Ascending aorta (tissue), 2 donors: ENCODE measurements at regions not wholly inside any gene's neighbourhood (a gene's known extent, or its start where the extent isn't known, plus 50 kb on each side); places are given as distances from the start of the nearest gene placed in this dataset.
"Not testable (repeated sequence)": the region's sequence is repeated elsewhere in the genome, so short reads cannot be mapped to it uniquely, and the experiment has no call there.

Experiments used
- DNase-seq, 2 donors: peaks; one replicate each; pipeline ENCODE4 v3.0.0-alpha.2; 2019; ENCODE audit warnings: low spot score in 2 of 2
- H3K27ac ChIP-seq, 2 donors: fragments of 200-600 bp; sonication (generic); one replicate each; pipeline ENCODE4 v1.5.1; 2016 to 2017; ENCODE audit warnings: mild to moderate bottlenecking in 1 of 2
- H3K27me3 ChIP-seq: fragments of 200-600 bp; sonication (generic); one replicate; pipeline ENCODE4 v1.5.1; 2017
- H3K36me3 ChIP-seq, 2 donors: fragments of 200-600 bp; sonication (generic); one replicate each; pipeline ENCODE4 v1.5.1; 2016
- H3K4me1 ChIP-seq, 2 donors: fragments of 200-600 bp; sonication (generic); one replicate each; pipeline ENCODE4 v1.5.1; 2016 to 2017; ENCODE audit warnings: mild to moderate bottlenecking in 1 of 2
- H3K4me3 ChIP-seq, 2 donors: fragments of 200-600 bp; sonication (generic); one replicate each; pipeline ENCODE4 v1.5.1; 2016 to 2017; ENCODE audit warnings: mild to moderate bottlenecking in 1 of 2
- H3K9me3 ChIP-seq, 2 donors: fragments of 200-600 bp; sonication (generic); one replicate each; pipeline ENCODE4 v1.5.1; 2016
- intact Hi-C: fragments of 100-400 bp; cut with DNase I; formaldehyde crosslinking; loops from one replicate; pipeline ENCODE4 v1.15.1; 2023
- TF ChIP-seq, protein P1 (sequence below), 3 experiments: fragments of 200-600 bp in 2 of 3; fragments of 450-650 bp in 1 of 3; sonication (generic) in 2 of 3; IDR thresholded peaks; one replicate each; pipeline ENCODE4 v1.5.1; 2016 to 2019; ENCODE audit warnings: antibody characterized with exemption in 3 of 3, mild to moderate bottlenecking in 1 of 3, moderate library complexity in 1 of 3

DNA sequence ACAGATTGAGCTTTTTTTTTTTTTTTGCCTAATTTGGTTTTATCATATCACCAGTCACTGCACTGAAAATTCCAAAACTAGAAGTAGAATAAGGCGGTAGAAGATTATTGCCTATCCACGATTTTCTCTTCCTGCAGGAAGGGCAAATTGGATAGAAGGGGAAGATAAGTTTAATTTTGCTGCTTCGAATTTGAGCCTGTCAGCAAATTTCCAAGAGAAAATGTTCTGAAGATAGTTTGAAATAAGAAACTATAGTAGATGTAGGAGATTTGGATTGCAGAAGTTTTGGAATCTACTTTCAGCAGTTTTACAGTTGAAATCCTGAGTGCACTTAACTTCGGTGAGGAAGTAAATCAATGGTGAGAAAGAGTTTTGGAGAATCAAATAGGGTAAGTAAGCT lies 164.9 kb downstream of the PTBP2 start:
- TF ChIP-seq, protein P1, sequence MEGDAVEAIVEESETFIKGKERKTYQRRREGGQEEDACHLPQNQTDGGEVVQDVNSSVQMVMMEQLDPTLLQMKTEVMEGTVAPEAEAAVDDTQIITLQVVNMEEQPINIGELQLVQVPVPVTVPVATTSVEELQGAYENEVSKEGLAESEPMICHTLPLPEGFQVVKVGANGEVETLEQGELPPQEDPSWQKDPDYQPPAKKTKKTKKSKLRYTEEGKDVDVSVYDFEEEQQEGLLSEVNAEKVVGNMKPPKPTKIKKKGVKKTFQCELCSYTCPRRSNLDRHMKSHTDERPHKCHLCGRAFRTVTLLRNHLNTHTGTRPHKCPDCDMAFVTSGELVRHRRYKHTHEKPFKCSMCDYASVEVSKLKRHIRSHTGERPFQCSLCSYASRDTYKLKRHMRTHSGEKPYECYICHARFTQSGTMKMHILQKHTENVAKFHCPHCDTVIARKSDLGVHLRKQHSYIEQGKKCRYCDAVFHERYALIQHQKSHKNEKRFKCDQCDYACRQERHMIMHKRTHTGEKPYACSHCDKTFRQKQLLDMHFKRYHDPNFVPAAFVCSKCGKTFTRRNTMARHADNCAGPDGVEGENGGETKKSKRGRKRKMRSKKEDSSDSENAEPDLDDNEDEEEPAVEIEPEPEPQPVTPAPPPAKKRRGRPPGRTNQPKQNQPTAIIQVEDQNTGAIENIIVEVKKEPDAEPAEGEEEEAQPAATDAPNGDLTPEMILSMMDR (IDR thresholded peaks at IDR 0.05) = no peak
- peaks cover 0 to 9% of the 10 kb centered on the region in 2 donors for H3K9me3 ChIP-seq
- H3K27me3 ChIP-seq = no peaks in the 10 kb centered on the region
- H3K4me3 ChIP-seq = no peak overlapping the region
- intact Hi-C loops = no loop called here
- H3K4me1 ChIP-seq = no peaks in the 10 kb centered on the region
- no peaks in the 10 kb centered on the region for H3K36me3 ChIP-seq
- no peak for DNase-seq
- no peak overlapping the region for H3K27ac ChIP-seq

DNA sequence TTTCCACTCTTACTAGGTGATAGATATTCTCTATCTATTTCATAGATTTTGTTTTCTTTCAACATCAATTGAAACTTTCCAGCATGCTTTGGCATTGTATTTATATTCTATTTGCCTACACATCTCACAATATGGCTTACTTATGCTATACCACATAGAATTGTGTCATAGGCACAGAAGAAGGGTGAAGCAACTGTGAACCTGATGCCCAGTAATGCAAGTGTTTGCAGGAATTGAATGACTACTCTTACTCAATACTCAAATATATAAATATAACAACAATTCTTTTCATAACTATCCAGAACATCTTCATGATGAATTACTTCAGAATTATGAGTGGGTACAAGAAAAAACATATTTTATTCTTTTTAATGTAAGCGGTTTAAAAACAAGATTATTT lies 165.9 kb downstream of the PTBP2 start:
- DNase-seq = no peak
- TF ChIP-seq, protein P1 (IDR thresholded peaks at IDR 0.05) = no peak

DNA sequence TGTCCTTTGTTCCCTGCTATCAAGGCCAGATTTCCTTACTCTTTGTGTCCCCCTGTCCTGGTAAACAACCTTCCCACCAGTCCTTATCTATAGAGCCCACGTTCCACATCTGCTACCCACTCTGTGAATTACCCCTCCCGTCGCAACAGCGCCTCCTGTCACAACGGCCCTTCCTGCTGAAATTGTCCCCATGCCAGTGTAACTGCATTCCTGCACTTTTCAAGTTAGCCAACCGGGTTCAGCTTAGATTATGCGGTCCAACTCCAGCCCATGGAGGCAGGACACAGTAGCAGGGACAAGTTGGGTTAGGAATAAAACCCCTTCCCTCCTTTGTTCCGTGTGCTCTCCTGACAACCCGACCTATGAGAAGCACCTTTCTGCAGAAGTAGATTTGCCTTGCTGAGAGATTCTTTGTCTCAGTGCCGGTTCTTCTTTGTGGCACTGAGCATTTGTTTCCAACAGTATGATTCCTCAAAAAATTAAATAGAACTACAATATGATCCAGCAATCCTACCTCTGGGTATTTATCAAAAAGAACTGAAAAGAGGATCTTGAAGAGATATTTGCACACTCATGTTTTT lies 180.3 kb downstream of the PTBP2 start:
- Histone ChIP-seq H3K4me3 (no peak overlapping the region), H3K36me3 (no peaks in the 10 kb centered on the region), H3K27ac (no peak overlapping the region), H3K4me1 (no peaks in the 10 kb centered on the region), H3K9me3 (peaks cover 5 to 8% of the 10 kb centered on the region in 2 donors), H3K27me3 (no peaks in the 10 kb centered on the region)
- intact Hi-C loops = no loop called here
- TF ChIP-seq, protein P1 (IDR thresholded peaks at IDR 0.05) = no peak
- no peak for DNase-seq

More for the DNA sequence above, 165.9 kb downstream of the PTBP2 start:
- Histone ChIP-seq H3K4me3 (no peak overlapping the region), H3K27ac (no peak overlapping the region), H3K27me3 (no peaks in the 10 kb centered on the region), H3K36me3 (no peaks in the 10 kb centered on the region), H3K4me1 (no peaks in the 10 kb centered on the region), H3K9me3 (peaks cover 0 to 9% of the 10 kb centered on the region in 2 donors)
- intact Hi-C loops = no loop called here

DNA sequence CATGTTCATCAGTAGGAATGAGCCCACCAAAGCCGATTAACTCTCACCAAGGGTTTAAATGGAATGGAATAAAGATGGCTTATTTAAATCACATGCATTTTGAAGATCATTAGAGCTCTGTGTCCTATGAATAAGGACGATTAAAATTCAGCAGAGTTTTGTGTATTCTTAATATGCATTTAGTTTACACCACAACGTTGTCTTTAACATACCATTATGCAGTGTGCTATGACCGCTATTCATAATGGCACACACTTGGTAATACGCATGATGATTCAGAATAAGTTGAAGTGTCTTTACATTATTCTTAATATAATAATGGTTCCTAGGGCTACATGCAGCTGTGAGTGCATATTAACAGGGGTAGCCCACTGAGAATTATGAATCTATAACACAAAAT lies 190.7 kb downstream of the PTBP2 start:
- Histone ChIP-seq H3K4me3 (no peak overlapping the region), H3K36me3 (no peaks in the 10 kb centered on the region), H3K27ac (no peak overlapping the region), H3K27me3 (no peaks in the 10 kb centered on the region), H3K4me1 (no peaks in the 10 kb centered on the region), H3K9me3 (no peaks in the 10 kb centered on the region)
- intact Hi-C loops = no loop called here
- DNase-seq = no peak
- TF ChIP-seq, protein P1 (IDR thresholded peaks at IDR 0.05) = no peak

DNA sequence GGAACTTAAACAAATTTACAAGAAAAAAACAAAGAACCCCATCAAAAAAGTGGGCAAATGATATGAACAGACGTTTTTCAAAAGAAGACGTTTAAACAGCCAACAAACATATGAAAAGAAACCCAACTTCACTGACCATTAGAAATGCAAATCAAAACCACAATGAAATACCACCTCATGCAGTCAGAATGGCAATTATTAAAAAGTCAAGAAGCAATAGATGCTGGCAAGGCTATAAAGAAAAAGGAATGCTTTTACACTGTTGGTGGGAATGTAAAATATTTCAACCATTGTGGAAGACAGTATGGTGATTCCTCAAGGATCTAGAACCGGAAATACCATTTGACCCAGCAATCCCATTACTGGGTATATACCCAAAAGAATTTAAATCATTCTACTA lies 194.1 kb downstream of the PTBP2 start:
- H3K27ac ChIP-seq, H3K4me1 ChIP-seq, intact Hi-C loops, DNase-seq, H3K36me3 ChIP-seq, H3K4me3 ChIP-seq, H3K27me3 ChIP-seq, H3K9me3 ChIP-seq: not testable (repeated sequence)

DNA sequence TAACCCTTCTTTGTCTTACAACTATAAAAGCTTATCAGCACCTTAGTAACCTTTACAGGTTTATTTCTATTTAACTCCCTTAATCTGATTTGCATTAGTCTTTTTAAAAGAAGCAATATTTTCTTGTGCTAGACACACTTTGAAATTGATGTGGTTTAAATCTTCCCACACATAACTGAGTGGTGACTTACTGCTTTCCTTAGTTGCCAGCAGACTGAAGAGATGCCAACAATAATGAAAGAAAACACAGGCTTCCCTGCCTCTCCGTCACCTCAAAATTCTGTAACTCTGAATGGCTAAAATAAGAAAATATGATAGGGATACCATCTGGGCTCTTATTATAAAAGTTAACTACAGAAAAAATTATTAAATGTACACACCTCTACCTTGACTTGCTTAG lies 196.8 kb downstream of the PTBP2 start:
- DNase-seq = no peak
- Histone ChIP-seq H3K4me1 (no peaks in the 10 kb centered on the region), H3K27ac (no peak overlapping the region), H3K36me3 (no peaks in the 10 kb centered on the region), H3K27me3 (no peaks in the 10 kb centered on the region), H3K4me3 (no peak overlapping the region), H3K9me3 (peaks cover 0 to 5% of the 10 kb centered on the region in 2 donors)
- TF ChIP-seq, protein P1 (IDR thresholded peaks at IDR 0.05) = no peak
- intact Hi-C loops = no loop called here
